Heart left ventricle (tissue), 16 donors: ENCODE measurements at regions not wholly inside any gene's neighbourhood (a gene's known extent, or its start where the extent isn't known, plus 50 kb on each side); places are given as distances from the start of the nearest gene placed in this dataset.
"Not testable (repeated sequence)": the region's sequence is repeated elsewhere in the genome, so short reads cannot be mapped to it uniquely, and the experiment has no call there.

Experiments
- ATAC-seq, 4 donors: fragments of 200-7000 bp; cut with Tn5 transposase; one replicate each; pipeline ENCODE4 v1.9.1; 2020 to 2022; ENCODE audit warnings: moderate library complexity in 4 of 4, mild to moderate bottlenecking in 3 of 4, moderate number of reproducible peaks in 1 of 4
- DNase-seq, 5 donors: peaks; one replicate each; pipeline ENCODE4 v3.0.0-alpha.2; 2020
- H3K27ac ChIP-seq, 12 donors: fragments of 200-600 bp; sonication (generic) in 4 of 12; one replicate each; pipeline versions ENCODE4 v1.5.0 to v1.8.0; 2016 to 2022; ENCODE audit warnings: mild to moderate bottlenecking in 2 of 12
- H3K27me3 ChIP-seq, 9 donors: fragments of 200-600 bp; sonication (generic) in 2 of 9; one replicate each; pipeline versions ENCODE4 v1.5.1 to v1.8.0; 2016 to 2022; ENCODE audit warnings: mild to moderate bottlenecking in 3 of 9
- H3K36me3 ChIP-seq, 9 donors: fragments of 200-600 bp; sonication (generic) in 2 of 9; one replicate each; pipeline versions ENCODE4 v1.5.0 to v1.8.0; 2018 to 2022; ENCODE audit warnings: mild to moderate bottlenecking in 2 of 9
- H3K4me1 ChIP-seq, 12 donors: fragments of 200-600 bp; sonication (generic) in 4 of 12; one replicate each; pipeline versions ENCODE4 v1.5.0 to v1.8.0; 2016 to 2022; ENCODE audit warnings: mild to moderate bottlenecking in 3 of 12
- H3K4me3 ChIP-seq, 12 donors: fragments of 200-600 bp; sonication (generic) in 4 of 12; one replicate each; pipeline versions ENCODE4 v1.5.0 to v1.8.0; 2017 to 2022; ENCODE audit warnings: mild to moderate bottlenecking in 9 of 12, moderate library complexity in 4 of 12
- H3K9me3 ChIP-seq, 12 donors: fragments of 200-600 bp; sonication (generic) in 4 of 12; one replicate each; pipeline versions ENCODE4 v1.5.0 to v1.8.0; 2016 to 2022; ENCODE audit warnings: mild to moderate bottlenecking in 1 of 12
- POLR2A ChIP-seq, 2 donors: fragments of 450-650 bp; IDR thresholded peaks; one replicate each; pipeline ENCODE4 v1.6.1; 2017; ENCODE audit warnings: antibody characterized with exemption in 2 of 2, mild to moderate bottlenecking in 2 of 2, moderate library complexity in 2 of 2
- WGBS, 4 donors: extraction: QIAGEN DNeasy Blood & Tissue Kit in 2 of 4; methylation state at CpG; one replicate each; pipeline versions ENCODE4 v1.1.5 to v1.1.7; 2013 to 2018; 5-methylcytosine and 5-hydroxymethylcytosine counted together
- intact Hi-C, 10 donors: fragments of 100-400 bp; cut with DNase I; formaldehyde crosslinking; loops; one replicate each; pipeline versions ENCODE4 v1.11.1 to v1.14.2; 2022
- TF ChIP-seq, protein P1 (sequence below), 12 donors: fragments of 200-600 bp; sonication (generic) in 4 of 12; IDR thresholded peaks; one replicate each; pipeline versions ENCODE4 v1.5.0 to v1.8.0; 2018 to 2022; ENCODE audit warnings: antibody characterized with exemption in 12 of 12, mild to moderate bottlenecking in 5 of 12
- donor health status: ischemic (EF 13 %, LVEDD 7.1; RV severe dilation, severe dysfunction).
- donor health status: healthy with polysubstance abuse.
- donor health status: DM: no; HTN: yes; CAD: no.
- donor health status: DM: no; HTN: no; CAD: no.
- donor health status: ischemic (EF 25% LVEDD 6.9; RV normal size, moderate dysfunction).
- donor health status: ischemic (EF 25% LVEDD 5.7; RV mildly dilated, moderate dysfunction).
- donor health status: healthy.
- donor health status: DM: yes; HTN: yes; CAD: no.
- donor health status: ischemic (EF 35%, LVEDD 5.7; RV mildly dilated, moderate dysfunction).
- donor health status: nonischemic (EF 11% LVEDD 7.7; RV severe dilation, severe dysfunction).
- donor health status: DM: yes; HTN: yes; CAD: no.
- donor health status: PGD.
- donor health status: ischemic (EF 29% LVEDD 5.4; RV normal size, mild dysfunction).
- donor health status: nonischemic (EF 23%, LVEDD 6.1; RV moderate dilation, normal function).

DNA sequence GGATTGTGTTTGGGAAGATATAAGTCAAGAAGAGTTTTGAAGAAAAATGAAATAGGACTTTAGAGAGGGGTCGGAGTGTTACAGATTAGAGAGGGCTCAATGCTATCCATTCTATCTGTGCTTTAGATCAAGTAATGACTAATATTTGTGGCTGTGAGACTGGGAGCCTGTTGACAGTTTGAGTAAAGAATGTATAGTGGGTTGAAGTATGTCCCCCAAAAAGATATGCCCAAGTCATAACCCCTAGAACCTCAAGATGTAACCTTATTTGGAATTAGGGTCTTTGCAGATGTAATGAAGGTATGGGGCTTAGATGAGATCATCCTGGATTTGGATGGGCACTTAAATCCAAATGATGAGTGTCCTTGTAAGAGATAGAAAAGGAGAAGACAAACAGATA lies 55.3 kb upstream of the SERPINE2 start:
- Histone ChIP-seq H3K27me3 (no peaks in the 10 kb centered on the region), H3K4me1 (peaks cover 0 to 9% (median 0%) of the 10 kb centered on the region in 12 donors), H3K9me3 (no peaks in the 10 kb centered on the region), H3K27ac (no peak overlapping the region), H3K4me3 (no peak overlapping the region), H3K36me3 (no peaks in the 10 kb centered on the region)
- WGBS, 4 donors, result 83 to 94% (median 88%) methylated on average over 1 of the region's 1 CpG
- no peak for TF ChIP-seq POLR2A (IDR thresholded peaks at IDR 0.05)
- TF ChIP-seq, protein P1, sequence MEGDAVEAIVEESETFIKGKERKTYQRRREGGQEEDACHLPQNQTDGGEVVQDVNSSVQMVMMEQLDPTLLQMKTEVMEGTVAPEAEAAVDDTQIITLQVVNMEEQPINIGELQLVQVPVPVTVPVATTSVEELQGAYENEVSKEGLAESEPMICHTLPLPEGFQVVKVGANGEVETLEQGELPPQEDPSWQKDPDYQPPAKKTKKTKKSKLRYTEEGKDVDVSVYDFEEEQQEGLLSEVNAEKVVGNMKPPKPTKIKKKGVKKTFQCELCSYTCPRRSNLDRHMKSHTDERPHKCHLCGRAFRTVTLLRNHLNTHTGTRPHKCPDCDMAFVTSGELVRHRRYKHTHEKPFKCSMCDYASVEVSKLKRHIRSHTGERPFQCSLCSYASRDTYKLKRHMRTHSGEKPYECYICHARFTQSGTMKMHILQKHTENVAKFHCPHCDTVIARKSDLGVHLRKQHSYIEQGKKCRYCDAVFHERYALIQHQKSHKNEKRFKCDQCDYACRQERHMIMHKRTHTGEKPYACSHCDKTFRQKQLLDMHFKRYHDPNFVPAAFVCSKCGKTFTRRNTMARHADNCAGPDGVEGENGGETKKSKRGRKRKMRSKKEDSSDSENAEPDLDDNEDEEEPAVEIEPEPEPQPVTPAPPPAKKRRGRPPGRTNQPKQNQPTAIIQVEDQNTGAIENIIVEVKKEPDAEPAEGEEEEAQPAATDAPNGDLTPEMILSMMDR (IDR thresholded peaks at IDR 0.05), result no peak
- intact Hi-C loops, result no loop called here
- no peak for DNase-seq
- no peak for ATAC-seq

DNA sequence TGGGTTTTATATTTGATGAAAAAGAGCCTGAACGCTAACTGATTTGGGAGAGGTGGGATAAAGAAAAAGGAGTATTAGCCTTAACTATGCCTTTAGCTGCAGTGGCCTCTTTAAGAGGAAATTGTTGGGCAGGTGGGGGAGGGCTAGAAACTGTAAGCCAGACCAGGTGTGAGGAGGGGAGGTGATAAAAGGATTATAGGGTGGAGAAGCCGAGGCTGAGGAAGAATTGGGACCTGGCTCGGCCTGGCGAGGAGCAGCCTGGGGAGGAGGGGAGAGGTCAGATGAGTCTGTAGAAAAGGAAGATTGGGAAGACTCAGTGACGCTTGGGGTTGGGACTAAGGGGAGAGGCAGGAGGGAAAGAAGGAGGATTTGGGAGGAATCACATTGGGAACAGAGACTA lies 52.6 kb upstream of the SERPINE2 start:
- H3K4me1 ChIP-seq, intact Hi-C loops, ATAC-seq, H3K4me3 ChIP-seq, H3K27me3 ChIP-seq, DNase-seq, H3K9me3 ChIP-seq, H3K27ac ChIP-seq, H3K36me3 ChIP-seq: not testable (repeated sequence)
- WGBS, 4 donors, result 56 to 73% (median 69%) methylated on average over 5 of the region's 5 CpGs

DNA sequence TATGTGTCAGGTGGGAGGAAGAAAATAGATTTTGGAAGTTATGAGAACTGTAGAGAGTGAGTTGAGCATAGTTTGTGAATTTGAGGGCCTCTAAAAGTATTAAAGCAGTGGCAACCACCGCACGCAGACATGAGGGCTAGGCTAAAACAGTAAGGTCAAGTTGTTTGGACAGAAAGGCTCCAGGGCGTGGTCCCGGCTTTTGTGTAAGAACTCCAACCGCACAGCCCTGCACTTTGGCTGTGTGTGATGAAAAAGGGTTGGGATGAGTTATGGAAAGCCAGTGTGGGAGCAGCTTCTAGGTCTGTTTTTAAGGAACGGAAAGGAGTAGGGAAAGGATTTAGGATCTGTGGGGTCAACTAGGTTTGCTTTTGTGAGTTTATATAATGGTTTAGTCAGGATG lies 50.5 kb upstream of the SERPINE2 start:
- WGBS, 4 donors, result 89 to 93% (median 91%) methylated on average over 6 of the region's 6 CpGs

More for the DNA sequence above, 50.5 kb upstream of the SERPINE2 start:
- ATAC-seq, H3K9me3 ChIP-seq, H3K36me3 ChIP-seq, H3K27ac ChIP-seq, H3K27me3 ChIP-seq, DNase-seq, intact Hi-C loops, H3K4me1 ChIP-seq, H3K4me3 ChIP-seq: not testable (repeated sequence)
